H4 (cell line): ENCODE measurements at regions not wholly inside any gene's neighbourhood (a gene's known extent, or its start where the extent isn't known, plus 50 kb on each side); places are given as distances from the start of the nearest gene placed in this dataset.
"Not testable (repeated sequence)": the region's sequence is repeated elsewhere in the genome, so short reads cannot be mapped to it uniquely, and the experiment has no call there.

Experiments
- DNase-seq: peaks from one replicate; pipeline ENCODE4 v3.0.0-alpha.2; 2015; ENCODE audit warnings: low spot score

DNA sequence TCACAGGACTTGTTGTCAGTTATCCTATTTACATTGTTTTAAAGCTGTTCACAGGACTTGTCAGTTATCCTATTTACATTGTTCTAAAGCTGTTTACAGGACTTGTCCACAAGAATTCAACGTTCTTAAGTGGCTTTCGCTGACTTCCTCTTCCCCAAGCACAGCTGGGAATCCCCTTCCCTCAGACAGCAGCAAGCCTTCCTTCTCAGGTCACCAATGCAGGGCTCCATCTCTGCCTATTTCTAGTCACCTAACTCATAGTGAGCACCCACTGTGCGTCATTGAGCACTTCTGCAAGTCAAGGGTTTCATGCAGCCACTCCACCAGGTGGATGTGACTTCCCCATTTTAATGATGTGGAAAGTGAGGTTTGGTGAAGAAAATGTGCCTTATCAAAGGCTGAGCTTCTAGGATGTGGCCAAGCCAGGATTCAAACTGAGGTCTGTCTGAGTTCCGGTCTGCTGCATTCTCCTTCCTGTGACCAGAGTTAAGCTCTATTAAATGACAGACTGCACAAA is 109.8 kb upstream of the ZNF462 start:
- peak; percentile 51 for DNase-seq

DNA sequence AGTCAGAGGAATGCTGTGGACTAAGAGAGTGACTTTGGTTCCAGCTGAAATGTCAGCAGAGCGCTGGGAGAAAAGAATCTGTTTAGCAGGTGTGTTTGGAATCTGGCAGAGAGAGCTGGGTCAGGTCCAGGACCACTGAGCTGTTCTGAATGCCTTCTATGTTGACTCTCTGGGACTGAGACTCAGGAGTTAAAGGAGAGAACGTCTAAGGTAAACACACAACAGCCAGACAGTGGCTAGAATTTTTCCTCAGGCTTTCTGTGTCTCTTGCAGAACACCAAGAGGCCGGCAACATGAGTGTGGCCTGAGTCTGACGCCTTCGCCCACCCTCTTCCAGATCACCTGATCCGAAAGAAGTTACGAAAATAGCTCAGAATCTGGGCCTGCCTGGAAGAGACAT is 107.2 kb upstream of the ZNF462 start:
- DNase-seq, result no peak

DNA sequence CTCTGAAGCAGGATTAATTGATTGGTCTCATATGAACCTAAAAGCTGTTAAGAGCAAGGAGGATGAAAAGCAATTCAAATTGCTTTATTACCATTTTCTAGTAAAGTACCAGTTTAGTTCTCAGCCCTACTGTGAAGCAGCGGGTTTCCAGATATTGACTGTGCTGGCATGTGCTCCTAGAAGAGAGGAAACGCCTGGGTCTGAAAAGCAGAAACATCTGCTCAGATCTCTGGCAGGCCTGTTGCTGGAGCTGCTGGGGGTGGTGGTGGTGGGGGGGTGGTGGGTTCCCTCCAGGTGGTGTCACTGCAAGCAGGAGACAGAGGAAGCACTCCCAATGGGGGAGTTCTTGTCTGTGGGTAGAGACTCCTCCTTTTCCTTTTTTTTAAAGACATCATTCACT is 105.5 kb upstream of the ZNF462 start:
- DNase-seq, result no peak

GRCh38 chr9:106758911-106759310 is 104.1 kb upstream of the ZNF462 start:
- DNase-seq, result peak; percentile 57

DNA sequence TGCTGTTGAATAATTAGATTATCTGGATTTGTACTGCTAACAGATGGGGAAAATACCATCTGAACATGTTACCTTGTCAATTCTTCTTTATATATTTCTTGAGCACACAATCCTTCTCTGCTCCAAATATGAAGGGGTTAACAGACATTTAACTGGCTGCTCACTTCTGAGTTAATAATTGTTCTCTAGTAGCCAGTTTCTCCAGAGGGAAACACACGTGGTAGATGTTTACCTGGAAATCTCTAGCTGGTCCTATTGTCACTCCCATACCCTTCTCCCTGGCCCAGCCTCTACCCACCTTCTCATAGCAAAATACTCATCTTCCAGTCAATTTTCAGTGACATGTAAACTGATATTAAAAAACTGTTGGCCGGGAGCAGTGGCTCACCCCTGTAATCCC is 101.5 kb upstream of the ZNF462 start:
- DNase-seq, result no peak

DNA sequence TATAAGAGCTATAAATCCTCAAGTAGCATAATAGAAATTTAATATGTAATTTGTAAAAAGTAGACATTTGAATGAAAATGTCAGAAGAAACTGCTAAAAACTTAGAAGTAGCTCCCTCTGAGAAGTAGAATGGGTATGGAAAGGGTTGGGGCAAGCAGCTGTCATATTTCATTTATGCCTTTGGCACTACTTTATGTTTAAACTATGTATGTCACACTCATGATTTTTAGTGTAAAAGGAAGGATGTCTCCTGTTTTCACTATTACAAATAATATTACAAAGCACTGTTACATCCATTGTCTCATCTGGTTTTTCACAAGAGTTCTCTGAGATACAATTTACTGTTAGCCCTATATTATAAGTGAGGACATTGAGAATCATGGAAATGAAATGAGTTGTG is 96.3 kb upstream of the ZNF462 start:
- DNase-seq, result no peak

- no peak for DNase-seq
These were observed 93.6 kb upstream of the ZNF462 start for GRCh38 chr9:106769331-106769730.

GRCh38 chr9:106771608-106772007 is 91.4 kb upstream of the ZNF462 start:
- no peak for DNase-seq

DNA sequence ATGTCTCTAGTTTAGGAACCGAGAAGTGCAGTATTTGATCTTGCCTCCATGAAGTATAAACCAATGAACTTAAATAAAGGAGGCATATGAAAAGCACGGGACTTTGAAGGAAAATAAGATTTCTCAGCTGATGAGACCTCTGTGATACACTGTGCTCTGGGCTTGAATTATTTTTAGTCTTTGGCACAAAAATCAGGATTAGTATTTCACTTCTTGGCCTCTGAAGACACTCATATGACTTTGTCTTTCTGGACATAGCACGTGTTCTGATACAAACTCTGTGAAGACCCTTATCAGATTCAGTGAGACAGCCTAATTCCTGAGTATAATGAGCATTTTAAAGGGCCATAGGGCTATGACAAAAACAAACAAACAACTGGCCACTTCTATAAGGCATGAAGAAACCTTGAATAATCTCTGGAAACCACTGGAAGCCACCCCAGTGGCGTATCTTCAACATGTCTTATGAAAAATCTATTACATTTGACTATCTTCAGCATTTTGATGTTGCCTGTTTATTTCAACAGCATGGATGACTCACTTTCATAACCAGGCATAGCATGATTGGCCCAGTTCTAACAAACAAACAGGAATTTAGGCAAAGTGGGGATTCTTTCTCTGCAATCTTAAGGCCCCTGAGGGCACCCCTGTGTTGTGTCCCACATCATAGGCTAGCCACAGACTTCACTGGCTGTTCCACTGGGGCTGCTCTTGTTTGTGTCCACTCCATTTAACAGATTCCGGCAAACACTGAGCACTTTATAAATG is 90.3 kb upstream of the ZNF462 start:
- DNase-seq, result peak; percentile 13

GRCh38 chr9:106773750-106774149 is 89.2 kb upstream of the ZNF462 start:
- DNase-seq, result no peak

- DNase-seq, result no peak
These were observed 87.0 kb upstream of the ZNF462 start for GRCh38 chr9:106775960-106776359.

- DNase-seq, result no peak
These were observed 83.2 kb upstream of the ZNF462 start for GRCh38 chr9:106779796-106780195.

DNA sequence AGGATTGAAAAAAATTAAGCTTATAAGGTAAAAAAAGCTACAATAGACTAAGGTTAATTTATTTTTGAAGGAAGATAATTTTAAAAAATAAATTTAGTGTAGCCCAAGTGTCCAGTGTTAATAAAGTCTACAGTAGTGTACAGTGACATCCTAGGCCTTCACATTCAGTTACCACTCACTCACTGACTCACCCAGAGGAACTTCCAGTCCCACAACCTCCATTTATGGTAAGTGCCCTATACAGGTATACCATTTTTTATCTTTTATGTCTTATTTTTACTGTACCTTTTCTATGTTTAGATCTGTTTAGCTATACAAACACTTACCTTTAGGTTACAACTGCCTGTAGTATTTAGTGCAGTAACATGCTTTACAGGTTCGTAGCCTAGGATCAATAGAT is 79.8 kb upstream of the ZNF462 start:
- no peak for DNase-seq

- no peak for DNase-seq
These were observed 78.9 kb upstream of the ZNF462 start for GRCh38 chr9:106784076-106784475.

DNA sequence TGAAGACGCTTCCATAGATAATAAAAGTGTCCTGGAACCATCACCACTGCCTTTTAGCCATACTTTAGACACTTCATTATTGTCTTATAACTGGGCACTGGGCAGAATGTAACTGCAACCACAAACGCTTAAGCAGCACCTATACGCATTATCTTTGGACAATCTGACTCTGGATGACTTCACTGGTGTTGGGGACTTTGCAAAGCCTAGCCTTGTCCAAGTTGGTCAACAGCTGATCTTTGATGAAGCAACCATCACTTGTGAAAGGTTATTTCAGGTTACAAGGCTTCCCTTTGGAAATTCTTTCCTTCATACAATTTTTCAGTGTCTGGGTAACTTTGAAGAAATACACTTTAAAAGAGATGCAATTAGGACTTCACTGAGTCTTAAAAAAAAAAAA is 77.8 kb upstream of the ZNF462 start:
- no peak for DNase-seq

DNA sequence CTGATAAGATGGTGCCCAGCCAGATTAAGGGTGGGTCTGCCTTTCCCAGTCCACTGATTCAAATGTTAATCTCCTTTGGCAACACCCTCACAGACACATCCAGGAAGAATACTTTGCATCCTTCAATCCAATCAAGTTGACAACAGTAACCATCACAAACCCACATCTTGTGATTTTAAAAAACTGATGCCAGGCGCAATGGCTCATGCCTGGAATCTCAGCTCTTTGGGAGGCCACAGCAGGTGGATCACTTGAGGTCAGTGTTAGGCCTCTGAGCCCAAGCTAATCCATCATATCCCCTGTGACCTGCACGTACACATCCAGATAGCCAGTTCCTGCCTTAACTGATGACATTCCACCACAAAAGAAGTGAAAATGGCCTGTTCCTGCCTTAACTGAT is 74.9 kb upstream of the ZNF462 start:
- DNase-seq, result not testable (repeated sequence)

DNA sequence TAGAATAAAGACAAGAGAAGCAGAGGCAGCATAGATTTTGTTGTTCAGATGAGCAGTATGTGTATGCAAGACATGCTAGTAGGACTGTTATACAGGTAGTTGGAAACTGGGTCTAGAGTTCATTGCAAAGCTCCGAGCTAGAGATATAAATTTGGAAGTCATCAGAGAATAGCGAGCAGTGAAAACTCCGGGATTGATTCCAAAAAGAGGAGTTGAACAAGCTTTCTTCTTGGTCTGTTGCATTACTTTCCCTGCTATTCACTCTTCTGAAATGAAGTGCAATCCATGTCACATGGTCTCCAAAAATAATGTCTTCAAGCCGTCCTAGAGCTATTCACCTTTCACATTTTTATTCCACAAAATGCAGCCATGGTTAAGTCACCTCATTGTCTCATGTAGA is 67.9 kb upstream of the ZNF462 start:
- DNase-seq, result no peak

GRCh38 chr9:106796771-106797170 is 66.2 kb upstream of the ZNF462 start:
- DNase-seq, result no peak

GRCh38 chr9:106797299-106797698 is 65.7 kb upstream of the ZNF462 start:
- DNase-seq, result no peak

DNA sequence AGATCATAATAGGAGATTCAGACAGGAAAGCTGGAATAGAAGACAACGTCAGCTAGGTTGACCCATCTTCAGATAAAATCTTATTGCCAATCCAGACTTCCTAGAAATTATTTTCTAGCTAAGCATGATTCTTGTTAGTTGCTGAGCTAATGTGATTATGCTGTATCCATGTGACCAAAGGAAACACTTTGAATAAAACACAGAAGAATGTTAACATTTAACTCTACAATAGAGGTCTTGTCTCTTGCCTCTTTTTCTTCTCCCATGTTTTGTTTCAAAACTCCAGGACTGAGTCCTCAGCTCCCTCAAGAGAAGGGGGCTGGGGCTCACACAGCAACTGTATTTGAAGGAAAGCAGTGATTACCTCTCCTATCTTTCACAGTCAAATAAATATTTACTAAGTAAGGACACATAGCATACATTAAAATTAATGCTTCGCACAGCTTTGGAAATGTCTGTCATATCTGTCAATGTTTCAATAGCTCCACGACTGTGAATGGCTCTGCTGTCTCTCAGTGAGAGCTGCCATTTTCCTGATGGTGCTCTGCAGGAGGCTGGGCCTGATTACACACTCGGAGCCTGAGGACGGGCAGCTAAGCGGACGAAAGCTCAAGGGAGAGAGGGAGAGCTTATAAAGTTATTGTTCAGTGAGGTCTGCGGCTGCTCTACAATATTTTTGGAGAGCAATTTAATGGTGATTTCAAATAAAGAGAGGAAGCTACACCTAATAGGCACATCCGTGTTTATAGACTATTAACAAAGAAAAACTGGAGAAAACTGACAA is 64.8 kb upstream of the ZNF462 start:
- no peak for DNase-seq

- peak; percentile 54 for DNase-seq
These were observed 63.8 kb upstream of the ZNF462 start for GRCh38 chr9:106799152-106799551.

GRCh38 chr9:106800701-106801270 is 62.2 kb upstream of the ZNF462 start:
- DNase-seq, result no peak

- DNase-seq, result no peak
These were observed 61.1 kb upstream of the ZNF462 start for GRCh38 chr9:106801816-106802215.
